RWPE1 (cell line): ENCODE measurements at regions not wholly inside any gene's neighbourhood (a gene's known extent, or its start where the extent isn't known, plus 50 kb on each side); places are given as distances from the start of the nearest gene placed in this dataset.

Experiments used
- CTCF ChIA-PET: fragments of 350-600 bp; sonication (Branson Sonifier 250); formaldehyde crosslinking; extraction: SDS; loops from one replicate; lab custom pipeline; 2021; lab: Yijun Ruan, JAX
- POLR2A ChIA-PET: fragments of 400-600 bp; formaldehyde crosslinking; extraction: SDS; loops from one replicate; lab custom pipeline; 2020; ENCODE audit warnings: antibody characterized with exemption; ENCODE audit not compliant: low non-redundant PET; lab: Yijun Ruan, JAX
- DNase-seq: peaks from one replicate; pipeline ENCODE4 v3.0.0; 2012; ENCODE audit warnings: low spot score
- H3K27ac ChIP-seq: fragments of 450-650 bp; 2 replicates; pipeline ENCODE4 v1.5.1; 2017
- CTCF ChIP-seq: fragments of 450-650 bp; conservative IDR thresholded peaks from 2 replicates; pipeline ENCODE4 v1.5.1; 2017; ENCODE audit warnings: low read depth, mild to moderate bottlenecking

GRCh38 chr3:181613813-181614212, 97.9 kb upstream of the SOX2 start:
- H3K27ac ChIP-seq, result no peak overlapping the region
- ChIA-PET POLR2A (no interaction called here), CTCF (no interaction called here)
- no peak for TF ChIP-seq CTCF
- no peak for DNase-seq

- no peak for TF ChIP-seq CTCF
- ChIA-PET CTCF (no interaction called here), POLR2A (no interaction called here)
- no peak for DNase-seq
- H3K27ac ChIP-seq, result no peak overlapping the region
These were observed 98.5 kb upstream of the SOX2 start for GRCh38 chr3:181613191-181613590.

GRCh38 chr3:181610973-181611265, 100.8 kb upstream of the SOX2 start:
- CTCF ChIA-PET, result no interaction called here

GRCh38 chr3:181610083-181610972, 101.4 kb upstream of the SOX2 start:
- ChIA-PET POLR2A (no interaction called here), CTCF (no interaction called here)
- no peak overlapping the region for H3K27ac ChIP-seq

More at GRCh38 chr3:181610973-181611265, 100.8 kb upstream of the SOX2 start:
- H3K27ac ChIP-seq, result no peak overlapping the region
- POLR2A ChIA-PET, result no interaction called here
- no peak for DNase-seq
- TF ChIP-seq CTCF, result no peak

GRCh38 chr3:181609030-181609767, 102.5 kb upstream of the SOX2 start:
- DNase-seq, result no peak
- H3K27ac ChIP-seq, result no peak overlapping the region
- ChIA-PET POLR2A (no interaction called here), CTCF (interaction anchor here (0.6 kb wide), 1 partner anchor 275 kb away, joined by 3 read pairs; no protein-coding TSS in a partner anchor)
- no peak for TF ChIP-seq CTCF

More at GRCh38 chr3:181610083-181610972, 101.4 kb upstream of the SOX2 start:
- TF ChIP-seq CTCF, result no peak
- DNase-seq, result no peak

GRCh38 chr3:181604267-181604666, 107.5 kb upstream of the SOX2 start:
- DNase-seq, result no peak
- TF ChIP-seq CTCF, result no peak
- H3K27ac ChIP-seq, result no peak overlapping the region
- POLR2A ChIA-PET, result no interaction called here
- CTCF ChIA-PET, result no interaction called here
